GM19438 (cell line): ENCODE measurements at regions not wholly inside any gene's neighbourhood (a gene's known extent, or its start where the extent isn't known, plus 50 kb on each side); places are given as distances from the start of the nearest gene placed in this dataset.
"Not testable (repeated sequence)": the region's sequence is repeated elsewhere in the genome, so short reads cannot be mapped to it uniquely, and the experiment has no call there.

Source experiments
- ATAC-seq: cut with Tn5 transposase; IDR thresholded peaks from one replicate; pipeline ENCODE4 v1.9.1; 2021; ENCODE audit warnings: low read depth; ENCODE audit not compliant: unreplicated experiment

DNA sequence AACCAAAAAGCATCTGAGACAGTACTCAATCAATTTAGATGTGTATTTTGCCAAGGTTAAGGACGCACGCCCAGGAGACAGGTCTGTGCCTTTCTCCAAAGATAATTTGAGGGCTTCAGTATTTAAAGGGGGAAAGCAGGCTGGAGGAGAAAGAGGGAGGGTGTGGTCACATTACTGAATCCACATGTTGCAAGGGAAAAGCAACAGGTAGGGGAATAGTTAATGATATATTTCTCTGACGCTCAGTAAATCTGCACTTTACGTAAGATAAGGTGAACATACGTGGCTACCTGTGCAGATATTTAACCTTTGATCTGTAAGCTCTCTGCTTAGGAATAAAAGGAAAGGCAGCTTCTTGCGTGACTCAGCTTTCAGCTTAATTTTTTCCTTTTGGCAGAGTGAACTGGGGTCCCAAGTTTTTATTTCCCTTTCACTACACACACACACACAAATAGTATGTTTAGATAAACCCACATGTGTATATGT, 443.4 kb downstream of the NTRK2 start:
- ATAC-seq: no peak

DNA sequence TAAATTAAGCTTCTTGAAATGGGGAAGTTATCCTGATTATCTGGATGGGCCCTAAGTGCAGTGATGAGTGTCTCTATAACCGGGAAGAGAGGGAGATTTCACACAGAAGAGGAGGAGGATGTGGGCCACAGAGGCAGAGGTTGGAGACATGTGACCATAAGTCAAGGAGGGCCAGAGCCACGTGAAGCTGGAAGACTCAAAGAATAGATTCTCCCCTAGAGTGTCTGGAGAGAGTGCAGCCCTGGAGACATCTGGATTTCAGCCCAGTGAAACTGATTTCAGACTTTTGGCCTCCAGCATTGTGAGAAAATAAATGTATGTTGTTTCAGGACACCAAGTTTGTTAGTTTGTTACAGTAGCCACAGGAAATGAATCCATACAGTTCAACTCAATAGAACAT, 442.9 kb downstream of the NTRK2 start:
- ATAC-seq: no peak

- no peak for ATAC-seq
These were observed 439.2 kb downstream of the NTRK2 start for GRCh38 chr9:85108746-85109145.

DNA sequence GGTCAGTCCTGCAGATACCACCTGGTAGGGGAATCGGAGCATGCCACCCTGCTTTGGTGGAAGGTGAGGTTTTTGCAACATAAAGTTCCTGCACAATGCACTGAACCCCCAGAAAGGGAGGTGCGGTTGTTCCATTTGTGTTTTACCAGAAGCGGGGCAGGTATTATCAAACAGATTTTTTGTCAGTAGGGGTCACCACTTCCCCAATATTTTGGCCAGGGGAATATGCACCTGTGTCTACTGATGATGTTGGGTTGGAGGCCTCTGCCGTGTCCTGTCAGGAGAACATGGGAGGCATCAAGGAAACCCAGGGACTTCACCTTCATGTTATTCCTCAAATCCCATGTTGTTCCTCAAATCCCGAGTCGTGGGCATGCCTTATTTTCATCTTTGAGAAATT, 438.7 kb downstream of the NTRK2 start:
- ATAC-seq: no peak

DNA sequence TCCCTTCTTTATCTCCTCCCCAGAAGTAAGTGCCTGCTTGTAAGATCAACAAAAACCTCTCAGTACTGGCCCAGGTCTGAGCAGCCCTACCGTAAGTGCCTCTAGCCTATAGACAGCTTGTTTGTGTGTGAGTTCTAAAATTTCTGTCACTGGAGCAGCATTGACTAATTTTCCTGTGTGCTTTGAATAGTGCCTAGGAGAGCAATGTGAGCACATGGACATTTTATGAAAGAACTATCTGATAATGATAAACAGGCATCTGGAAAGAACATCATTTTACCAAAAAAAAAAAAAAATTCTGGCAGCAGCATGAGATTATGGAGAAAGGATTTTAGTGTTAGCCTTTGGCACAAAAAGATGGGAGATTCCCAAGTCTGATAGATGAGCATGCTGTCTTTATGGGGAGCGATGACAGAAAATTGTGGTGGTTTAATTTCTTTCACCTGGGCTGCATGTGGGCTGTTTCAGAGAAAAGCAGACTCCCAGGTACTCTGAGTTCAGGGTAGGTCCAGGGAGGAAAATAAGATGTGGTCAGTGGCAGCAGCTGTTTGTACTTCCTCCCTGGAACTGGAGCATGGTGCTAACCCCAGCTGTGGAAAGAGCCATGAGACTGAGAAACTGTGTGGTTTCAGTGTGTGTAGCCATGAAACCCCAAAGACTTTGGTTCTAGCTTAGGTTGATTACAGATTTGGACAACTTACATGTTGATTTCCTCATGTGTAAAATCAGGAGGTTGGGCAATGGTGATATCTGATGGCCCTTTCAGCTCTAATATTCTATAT, 419.9 kb downstream of the NTRK2 start:
- no peak for ATAC-seq

GRCh38 chr9:85081963-85082362, 412.4 kb downstream of the NTRK2 start:
- no peak for ATAC-seq

DNA sequence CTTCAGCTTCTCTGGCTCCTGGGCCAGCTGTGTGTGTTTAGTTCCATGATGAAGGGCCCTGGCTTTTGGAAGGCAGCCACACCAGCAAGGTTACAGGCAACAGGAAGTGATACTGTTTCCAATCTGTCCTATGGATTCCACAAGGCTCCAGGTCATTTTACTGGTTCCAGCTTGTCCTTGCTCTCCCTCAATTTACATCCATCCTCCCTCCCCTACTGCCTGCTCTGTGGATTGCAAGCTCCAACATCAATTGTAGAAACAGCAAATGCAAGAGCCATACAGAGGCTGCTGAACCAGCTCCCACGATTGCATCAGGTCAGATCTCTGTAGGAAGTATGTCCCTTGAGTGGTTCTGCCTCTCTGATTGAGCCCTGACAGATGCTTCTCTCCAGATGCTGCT, 409.8 kb downstream of the NTRK2 start:
- ATAC-seq: no peak

DNA sequence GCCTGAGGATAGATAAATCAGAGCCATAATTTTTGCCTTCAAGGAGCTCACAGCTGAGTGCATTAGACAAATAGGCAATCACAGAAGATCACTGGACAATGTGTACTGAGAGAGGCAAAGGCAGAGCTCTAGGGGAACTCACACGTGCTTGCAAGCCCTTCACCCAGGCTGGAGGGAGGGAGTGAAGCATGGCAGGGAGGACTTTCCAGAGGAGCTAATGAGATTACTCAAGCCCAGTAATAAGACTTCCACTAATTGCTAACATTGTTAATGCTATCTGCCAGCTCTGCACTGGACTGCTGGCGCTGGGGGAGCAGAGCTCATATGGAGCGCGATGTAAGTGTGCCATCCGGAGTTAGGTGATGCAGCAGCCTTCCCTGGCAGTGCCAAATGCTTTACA, 408.4 kb downstream of the NTRK2 start:
- ATAC-seq: no peak

GRCh38 chr9:85077146-85077545, 407.6 kb downstream of the NTRK2 start:
- ATAC-seq: not testable (repeated sequence)
